ENCODE measurements at regions not wholly inside any gene's neighbourhood (a gene's known extent, or its start where the extent isn't known, plus 50 kb on each side); places are given as distances from the start of the nearest gene placed in this dataset.

GRCh38 chr11:26898799-26899198, 95.1 kb upstream of the FIBIN start:
- peaks cover 8 to 10% of the 10 kb centered on the region in 2 donors for H3K9me3 Mint-ChIP-seq
- no peak overlapping the region for H3K4me3 Mint-ChIP-seq
- DNase-seq (no peak), ATAC-seq (replicated peaks) (no peak)
- no peaks in the 10 kb centered on the region for H3K4me1 Mint-ChIP-seq
- peaks cover 0 to 3% of the 10 kb centered on the region in 2 donors for H3K36me3 Mint-ChIP-seq
- H3K27ac Mint-ChIP-seq = no peak overlapping the region
- H3K27me3 Mint-ChIP-seq = no peaks in the 10 kb centered on the region

DNA sequence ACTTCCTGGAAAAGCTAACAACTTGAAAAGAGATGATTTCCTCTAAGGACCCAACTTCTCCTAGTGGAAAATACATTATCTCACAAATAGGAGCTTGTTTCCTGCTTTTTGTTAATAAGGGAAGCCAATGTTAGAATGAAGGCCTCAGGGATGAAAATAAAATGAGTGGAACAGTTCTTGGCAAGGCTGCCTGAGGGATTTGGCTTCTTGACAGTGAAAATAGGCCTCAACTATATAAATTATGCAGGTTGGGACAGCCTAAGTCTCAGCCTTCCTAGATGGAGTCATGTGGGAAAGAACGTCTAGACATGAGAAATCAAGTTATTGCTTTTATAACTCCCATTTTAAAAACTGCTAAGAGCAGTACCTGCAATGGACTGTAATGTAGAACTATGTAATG, 92.8 kb upstream of the FIBIN start:
- no peak for ATAC-seq (replicated peaks)
- H3K36me3 Mint-ChIP-seq = no peaks in the 10 kb centered on the region
- H3K27me3 Mint-ChIP-seq = no peaks in the 10 kb centered on the region
- no peak overlapping the region for H3K4me3 Mint-ChIP-seq
- H3K27ac Mint-ChIP-seq = no peak overlapping the region
- H3K9me3 Mint-ChIP-seq = peaks cover 0 to 4% of the 10 kb centered on the region in 2 donors
- H3K4me1 Mint-ChIP-seq = no peaks in the 10 kb centered on the region
- no peak for DNase-seq

- no peak for ATAC-seq (replicated peaks)
- no peak overlapping the region for H3K4me3 Mint-ChIP-seq
- no peaks in the 10 kb centered on the region for H3K36me3 Mint-ChIP-seq
- no peak overlapping the region for H3K27ac Mint-ChIP-seq
- H3K9me3 Mint-ChIP-seq = peaks cover 0 to 4% of the 10 kb centered on the region in 2 donors
- no peak for DNase-seq
- no peaks in the 10 kb centered on the region for H3K4me1 Mint-ChIP-seq
- no peaks in the 10 kb centered on the region for H3K27me3 Mint-ChIP-seq
Measured at GRCh38 chr11:26904132-26904531, 89.8 kb upstream of the FIBIN start.

- Mint-ChIP-seq H3K27ac (no peak overlapping the region), H3K9me3 (peaks cover 0 to 4% of the 10 kb centered on the region in 2 donors), H3K4me3 (no peak overlapping the region), H3K36me3 (no peaks in the 10 kb centered on the region), H3K27me3 (no peaks in the 10 kb centered on the region), H3K4me1 (no peaks in the 10 kb centered on the region)
- DNase-seq (no peak), ATAC-seq (replicated peaks) (no peak)
Measured at GRCh38 chr11:26904801-26905200, 89.1 kb upstream of the FIBIN start.

- no peak for DNase-seq
- no peaks in the 10 kb centered on the region for H3K27me3 Mint-ChIP-seq
- no peaks in the 10 kb centered on the region for H3K4me1 Mint-ChIP-seq
- no peak for ATAC-seq (replicated peaks)
- H3K9me3 Mint-ChIP-seq = peaks cover 0 to 4% of the 10 kb centered on the region in 2 donors
- no peak overlapping the region for H3K4me3 Mint-ChIP-seq
- no peaks in the 10 kb centered on the region for H3K36me3 Mint-ChIP-seq
- no peak overlapping the region for H3K27ac Mint-ChIP-seq
Measured at GRCh38 chr11:26905368-26905767, 88.5 kb upstream of the FIBIN start.

GRCh38 chr11:26909515-26909914, 84.4 kb upstream of the FIBIN start:
- H3K4me3 Mint-ChIP-seq = no peak overlapping the region
- H3K27me3 Mint-ChIP-seq = no peaks in the 10 kb centered on the region
- DNase-seq (no peak), ATAC-seq (replicated peaks) (no peak)
- no peaks in the 10 kb centered on the region for H3K4me1 Mint-ChIP-seq
- H3K36me3 Mint-ChIP-seq = no peaks in the 10 kb centered on the region
- no peak overlapping the region for H3K27ac Mint-ChIP-seq
- peaks cover 0 to 4% of the 10 kb centered on the region in 2 donors for H3K9me3 Mint-ChIP-seq

GRCh38 chr11:26909991-26910591, 83.8 kb upstream of the FIBIN start:
- H3K27ac Mint-ChIP-seq = no peak overlapping the region
- ATAC-seq (replicated peaks) = no peak

GRCh38 chr11:26914968-26915367, 78.9 kb upstream of the FIBIN start:
- peaks cover 1 to 3% of the 10 kb centered on the region in 2 donors for H3K9me3 Mint-ChIP-seq
- DNase-seq (no peak), ATAC-seq (replicated peaks) (no peak)
- H3K36me3 Mint-ChIP-seq = no peaks in the 10 kb centered on the region
- H3K27me3 Mint-ChIP-seq = no peaks in the 10 kb centered on the region
- H3K27ac Mint-ChIP-seq = no peak overlapping the region
- H3K4me3 Mint-ChIP-seq = no peak overlapping the region
- H3K4me1 Mint-ChIP-seq = no peaks in the 10 kb centered on the region

More at GRCh38 chr11:26909991-26910591, 83.8 kb upstream of the FIBIN start:
- no peak for DNase-seq
- no peaks in the 10 kb centered on the region for H3K36me3 Mint-ChIP-seq
- H3K4me3 Mint-ChIP-seq = no peak overlapping the region
- H3K9me3 Mint-ChIP-seq = peaks cover 0 to 4% of the 10 kb centered on the region in 2 donors
- no peaks in the 10 kb centered on the region for H3K4me1 Mint-ChIP-seq
- no peaks in the 10 kb centered on the region for H3K27me3 Mint-ChIP-seq

DNA sequence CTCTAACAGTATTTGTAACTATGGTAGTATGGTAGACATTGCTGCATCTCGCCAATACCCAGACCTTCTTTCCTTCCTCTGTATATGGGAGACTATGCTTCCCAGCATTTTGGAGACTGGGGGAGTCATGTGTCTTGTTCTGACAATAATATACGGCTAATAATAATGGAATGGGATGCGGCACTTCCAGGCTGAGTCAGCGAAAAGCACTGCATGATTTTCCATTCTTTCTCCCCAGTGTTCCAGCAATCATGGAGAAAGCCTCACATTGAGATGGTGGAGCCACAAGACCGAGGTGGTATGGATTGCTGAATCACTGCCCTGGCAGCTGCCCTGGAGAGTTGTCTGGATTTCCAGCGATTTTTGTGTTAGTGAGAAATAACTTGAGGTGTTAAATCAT, 77.1 kb upstream of the FIBIN start:
- DNase-seq (no peak), ATAC-seq (replicated peaks) (no peak)
- no peaks in the 10 kb centered on the region for H3K4me1 Mint-ChIP-seq
- no peak overlapping the region for H3K4me3 Mint-ChIP-seq
- H3K27ac Mint-ChIP-seq = no peak overlapping the region
- no peaks in the 10 kb centered on the region for H3K36me3 Mint-ChIP-seq
- peaks cover 1 to 3% of the 10 kb centered on the region in 2 donors for H3K9me3 Mint-ChIP-seq
- no peaks in the 10 kb centered on the region for H3K27me3 Mint-ChIP-seq

DNA sequence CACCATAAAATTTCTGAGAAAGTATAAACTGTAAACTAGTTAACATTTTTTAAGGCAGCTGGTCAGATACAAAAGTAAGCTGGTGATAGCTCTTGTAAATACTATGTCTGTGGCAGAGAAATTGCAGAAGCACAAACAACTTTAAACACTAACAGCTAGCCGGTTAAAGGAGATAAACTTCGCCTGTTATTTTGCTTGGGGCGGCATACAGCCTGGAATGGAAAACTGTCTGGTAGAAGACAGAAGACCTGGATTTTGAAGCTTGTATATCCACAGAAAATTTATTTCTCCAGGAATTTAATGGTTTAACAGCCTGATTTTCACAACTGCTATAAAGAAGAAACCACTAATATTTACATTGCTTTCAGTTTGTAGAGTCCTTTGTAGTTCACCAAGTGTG, 65.3 kb upstream of the FIBIN start:
- Mint-ChIP-seq H3K27me3 (no peaks in the 10 kb centered on the region), H3K4me1 (no peaks in the 10 kb centered on the region), H3K36me3 (no peaks in the 10 kb centered on the region), H3K27ac (no peak overlapping the region), H3K4me3 (no peak overlapping the region), H3K9me3 (peaks cover 8 to 13% of the 10 kb centered on the region in 2 donors)
- no peak for ATAC-seq (replicated peaks)
- DNase-seq = no peak

DNA sequence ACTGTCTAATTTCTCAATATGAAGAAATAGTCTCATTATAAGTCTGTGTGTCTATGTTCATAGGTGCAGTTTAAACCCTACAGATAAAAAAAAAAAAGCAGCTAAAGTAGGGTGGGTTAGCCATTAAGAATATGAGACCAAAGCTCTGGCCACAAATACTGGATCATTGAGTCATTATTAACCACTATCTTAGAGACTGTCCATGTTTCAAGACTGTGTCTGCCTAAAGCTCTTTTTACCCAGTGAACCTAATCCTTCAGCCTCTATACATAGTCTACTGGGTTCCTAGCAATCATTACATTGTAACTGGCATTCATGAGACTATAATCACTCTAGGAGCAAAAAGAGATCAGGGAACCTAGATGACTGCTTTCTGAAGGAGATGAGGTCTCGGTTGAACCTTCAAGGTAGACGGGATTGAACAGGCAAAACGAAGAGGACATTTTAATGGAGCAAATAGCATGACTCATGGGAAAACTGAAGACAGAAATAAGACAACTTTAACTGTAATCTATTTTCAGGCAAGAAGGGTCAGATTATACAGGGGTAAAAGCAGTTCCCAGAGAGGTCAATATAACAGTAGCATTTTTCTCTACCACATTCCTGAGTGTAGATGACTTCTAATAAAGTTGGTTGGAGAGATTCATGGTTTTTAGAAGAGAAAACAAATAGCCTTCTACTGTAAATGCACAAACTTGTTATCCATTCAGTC, 64.0 kb upstream of the FIBIN start:
- no peak for DNase-seq
- no peaks in the 10 kb centered on the region for H3K36me3 Mint-ChIP-seq
- peaks cover 2 to 10% of the 10 kb centered on the region in 2 donors for H3K9me3 Mint-ChIP-seq
- no peak overlapping the region for H3K27ac Mint-ChIP-seq
- no peak overlapping the region for H3K4me3 Mint-ChIP-seq
- no peaks in the 10 kb centered on the region for H3K4me1 Mint-ChIP-seq
- H3K27me3 Mint-ChIP-seq = no peaks in the 10 kb centered on the region
- no peak for ATAC-seq (replicated peaks)

- Mint-ChIP-seq H3K4me3 (no peak overlapping the region), H3K27ac (no peak overlapping the region), H3K36me3 (no peaks in the 10 kb centered on the region), H3K9me3 (peaks cover 2 to 10% of the 10 kb centered on the region in 2 donors), H3K27me3 (no peaks in the 10 kb centered on the region), H3K4me1 (no peaks in the 10 kb centered on the region)
- ATAC-seq (replicated peaks) (no peak), DNase-seq (no peak)
Measured at GRCh38 chr11:26930518-26931247, 63.2 kb upstream of the FIBIN start.

DNA sequence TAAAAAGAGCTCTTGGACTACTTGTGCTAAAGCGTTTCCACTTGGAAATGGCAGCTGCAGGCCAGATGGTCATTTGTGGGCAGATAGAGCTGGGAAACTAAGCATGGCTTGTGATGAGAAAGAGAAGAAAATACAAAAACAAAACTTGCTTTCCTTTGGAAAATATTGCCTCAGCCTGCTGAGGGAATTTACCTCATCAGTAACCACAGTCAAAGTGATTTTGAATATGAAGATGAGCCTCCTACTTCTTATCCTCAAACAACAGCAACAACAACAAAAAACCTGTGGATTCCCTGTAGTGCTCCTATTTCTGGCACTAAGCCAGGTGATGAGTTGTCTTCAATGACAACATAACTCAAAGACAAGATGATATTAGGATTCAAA, 62.7 kb upstream of the FIBIN start:
- no peak for ATAC-seq (replicated peaks)
- H3K27me3 Mint-ChIP-seq = no peaks in the 10 kb centered on the region
- no peak for DNase-seq
- H3K36me3 Mint-ChIP-seq = no peaks in the 10 kb centered on the region
- H3K4me3 Mint-ChIP-seq = no peak overlapping the region
- no peak overlapping the region for H3K27ac Mint-ChIP-seq
- peaks cover 2 to 10% of the 10 kb centered on the region in 2 donors for H3K9me3 Mint-ChIP-seq
- H3K4me1 Mint-ChIP-seq = no peaks in the 10 kb centered on the region

DNA sequence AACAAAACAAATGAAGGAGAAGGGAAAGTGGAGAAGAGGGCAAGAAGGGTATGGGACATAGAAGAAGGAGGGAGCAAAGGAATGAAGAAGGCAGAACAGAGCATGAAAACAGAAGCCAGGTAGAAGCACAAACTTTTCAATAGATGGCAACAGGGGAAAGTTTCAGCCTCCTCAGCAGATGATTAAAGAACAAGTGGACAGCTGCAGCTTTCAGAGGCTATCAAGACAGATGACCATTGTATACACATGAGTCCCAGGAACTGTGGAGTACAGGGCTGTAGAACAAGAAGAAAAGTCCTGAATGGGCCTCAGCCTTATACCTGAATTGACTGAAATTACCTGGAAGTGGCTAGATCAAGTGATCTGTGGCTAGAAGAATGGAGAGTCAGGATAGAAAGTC, 62.0 kb upstream of the FIBIN start:
- H3K27ac Mint-ChIP-seq = no peak overlapping the region
- H3K27me3 Mint-ChIP-seq = no peaks in the 10 kb centered on the region
- no peaks in the 10 kb centered on the region for H3K4me1 Mint-ChIP-seq
- ATAC-seq (replicated peaks) = no peak
- H3K4me3 Mint-ChIP-seq = no peak overlapping the region
- DNase-seq = no peak
- peaks cover 2 to 10% of the 10 kb centered on the region in 2 donors for H3K9me3 Mint-ChIP-seq
- H3K36me3 Mint-ChIP-seq = no peaks in the 10 kb centered on the region

- H3K4me3 Mint-ChIP-seq = no peak overlapping the region
- DNase-seq (no peak), ATAC-seq (replicated peaks) (no peak)
- no peaks in the 10 kb centered on the region for H3K4me1 Mint-ChIP-seq
- H3K36me3 Mint-ChIP-seq = no peaks in the 10 kb centered on the region
- peaks cover 5 to 11% of the 10 kb centered on the region in 2 donors for H3K9me3 Mint-ChIP-seq
- H3K27me3 Mint-ChIP-seq = no peaks in the 10 kb centered on the region
- H3K27ac Mint-ChIP-seq = no peak overlapping the region
Measured at GRCh38 chr11:26936109-26936508, 57.8 kb upstream of the FIBIN start.
